ENCODE measurements at regions not wholly inside any gene's neighbourhood (a gene's known extent, or its start where the extent isn't known, plus 50 kb on each side); places are given as distances from the start of the nearest gene placed in this dataset.

GRCh38 chr5:166677891-166678290 lies 1613.6 kb upstream of the WWC1 start:
- no peak overlapping the region for H3K9ac ChIP-seq (replicated peaks; ENCODE audit: extremely low read depth, insufficient read depth, low read length)
- H3K36me3 ChIP-seq (ENCODE audit: control insufficient read depth in 2 of 2, extremely low read depth in 1 of 2, insufficient read depth in 2 of 2, low read length in 2 of 2) = no peaks in the 10 kb centered on the region
- H3K4me3 ChIP-seq (replicated peaks in 1 of 3; ENCODE audit: insufficient read depth in 1 of 3, low read depth in 1 of 3, low read length in 3 of 3) = no peak overlapping the region
- ChIA-PET POLR2A (no interaction called here), CTCF (no interaction called here)
- FAIRE-seq = no peak
- no peaks in the 10 kb centered on the region for H3K4me1 ChIP-seq (ENCODE audit: control insufficient read depth, extremely low read depth, insufficient read depth, low read length)
- no peak overlapping the region for H2AFZ ChIP-seq (ENCODE audit: low read depth, low read length)
- TF ChIP-seq JUN (IDR thresholded peaks at IDR 0.05; ENCODE audit: borderline replicate concordance, insufficient read depth, insufficient read length, low read depth) = no peak
- TF ChIP-seq MYC (IDR thresholded peaks at IDR 0.05; ENCODE audit: low read depth, low read length) = no peak
- TF ChIP-seq CTCF (IDR thresholded peaks at IDR 0.05; ENCODE audit: extremely low read depth in 1 of 2, insufficient read depth in 1 of 2, low read depth in 1 of 2, low read length in 2 of 2) = no peak
- no peak for TF ChIP-seq POLR2A (IDR thresholded peaks at IDR 0.05; ENCODE audit: low read depth, low read length)
- no peak for TF ChIP-seq FOS (IDR thresholded peaks at IDR 0.05; ENCODE audit: borderline replicate concordance, insufficient read depth, low read length)
- TF ChIP-seq POLR2AphosphoS5 (IDR thresholded peaks at IDR 0.05; ENCODE audit: insufficient read depth, low read depth, low read length) = no peak
- TF ChIP-seq GATA2 (IDR thresholded peaks at IDR 0.05; ENCODE audit: insufficient read depth, insufficient read length, low read depth, low read length) = no peak
- no peak for TF ChIP-seq EZH2 (IDR thresholded peaks at IDR 0.05; ENCODE audit: borderline replicate concordance, low read depth, low read length, severe bottlenecking)
- TF ChIP-seq MAX (IDR thresholded peaks at IDR 0.05; ENCODE audit: insufficient read depth, insufficient read length) = no peak
- no peak for DNase-seq (ENCODE audit: low read depth, low spot score)
- no peak overlapping the region for H3K27ac ChIP-seq (ENCODE audit: insufficient read depth, low read depth, low read length)
- no TSS peak for BruUV-seq (replicated peaks)
- H3K27me3 ChIP-seq (ENCODE audit: control insufficient read depth in 2 of 2, insufficient read depth in 2 of 2, low read length in 2 of 2) = no peaks in the 10 kb centered on the region
- intact Hi-C loops (cut with micrococcal nuclease) (no loop called here), dilution Hi-C loops (cut with MboI; ENCODE audit: extremely low pct_ligation_motif_present, low sequenced_read_pairs) (no loop called here)
- H3K79me2 ChIP-seq (ENCODE audit: control insufficient read depth, insufficient read depth, low read length) = no peaks in the 10 kb centered on the region
- peaks cover 6% of the 10 kb centered on the region for H3K9me3 ChIP-seq (replicated peaks; ENCODE audit: control insufficient read depth, insufficient read depth, low read length)
- no peaks in the 10 kb centered on the region for H4K20me1 ChIP-seq (replicated peaks; ENCODE audit: control insufficient read depth, extremely low read depth, insufficient read depth, low read length)
- H3K4me2 ChIP-seq (ENCODE audit: insufficient read depth, low read length) = no peak overlapping the region
- no peaks in the 10 kb centered on the region for H3K9me1 ChIP-seq (replicated peaks; ENCODE audit: control insufficient read depth, extremely low read depth, insufficient read depth, low read length)

Data from endothelial cell of umbilical vein (primary cell).